HG03095 (cell line): ENCODE measurements at regions not wholly inside any gene's neighbourhood (a gene's known extent, or its start where the extent isn't known, plus 50 kb on each side); places are given as distances from the start of the nearest gene placed in this dataset.
A peak's percentile ranks its signal among the peaks of the same experiment; 100 is the strongest.
"Not testable (repeated sequence)": the region's sequence is repeated elsewhere in the genome, so short reads cannot be mapped to it uniquely, and the experiment has no call there.

Experiments used
- ATAC-seq: cut with Tn5 transposase; IDR thresholded peaks from one replicate; pipeline ENCODE4 v1.9.1; 2021; ENCODE audit warnings: moderate library complexity; ENCODE audit not compliant: unreplicated experiment

GRCh38 chr1:189983166-189983890 is 494.3 kb downstream of the BRINP3 start:
- ATAC-seq: no peak

GRCh38 chr1:189986516-189986915 is 491.1 kb downstream of the BRINP3 start:
- no peak for ATAC-seq

- no peak for ATAC-seq
Measured at GRCh38 chr1:189987509-189987908, 490.2 kb downstream of the BRINP3 start.

GRCh38 chr1:189992856-189993255 is 484.8 kb downstream of the BRINP3 start:
- no peak for ATAC-seq

GRCh38 chr1:190000365-190000872 is 477.2 kb downstream of the BRINP3 start:
- no peak for ATAC-seq

- no peak for ATAC-seq
Measured at GRCh38 chr1:190001187-190001586, 476.5 kb downstream of the BRINP3 start.

GRCh38 chr1:190003376-190003775 is 474.3 kb downstream of the BRINP3 start:
- no peak for ATAC-seq

GRCh38 chr1:190011585-190011984 is 466.1 kb downstream of the BRINP3 start:
- no peak for ATAC-seq

- not testable (repeated sequence) for ATAC-seq
Measured at GRCh38 chr1:190019151-190019550, 458.5 kb downstream of the BRINP3 start.

GRCh38 chr1:190019717-190020116 is 457.9 kb downstream of the BRINP3 start:
- no peak for ATAC-seq

- peak; percentile 55 for ATAC-seq
Measured at GRCh38 chr1:190022709-190023108, 455.0 kb downstream of the BRINP3 start.

- no peak for ATAC-seq
Measured at GRCh38 chr1:190029441-190029840, 448.2 kb downstream of the BRINP3 start.

- no peak for ATAC-seq
Measured at GRCh38 chr1:190043655-190044054, 434.0 kb downstream of the BRINP3 start.

- ATAC-seq: no peak
Measured at GRCh38 chr1:190046231-190046630, 431.4 kb downstream of the BRINP3 start.
